ENCODE measurements at regions not wholly inside any gene's neighbourhood (a gene's known extent, or its start where the extent isn't known, plus 50 kb on each side); places are given as distances from the start of the nearest gene placed in this dataset.

GRCh38 chr2:235332240-235332890 is 161.5 kb upstream of the AGAP1 start:
- H3K36me3 ChIP-seq = no peaks in the 10 kb centered on the region
- no peak overlapping the region for H3K27ac ChIP-seq
- intact Hi-C loops (cut with DNase I; ENCODE audit: low total_unique reads) = no loop called here
- peaks cover 0 to 6% of the 10 kb centered on the region in 2 donors for H3K9me3 ChIP-seq
- TF ChIP-seq POLR2A (IDR thresholded peaks at IDR 0.05) (no peak), POLR2AphosphoS5 (IDR thresholded peaks at IDR 0.05) (no peak), CTCF (IDR thresholded peaks at IDR 0.05) (no peak)
- H3K4me1 ChIP-seq = no peaks in the 10 kb centered on the region
- no peak overlapping the region for H3K4me3 ChIP-seq
- H3K27me3 ChIP-seq = no peaks in the 10 kb centered on the region
- DNase-seq (ENCODE audit: low spot score in 2 of 2) = no peak

- H3K36me3 ChIP-seq = no peaks in the 10 kb centered on the region
- no peak overlapping the region for H3K27ac ChIP-seq
- no peak overlapping the region for H3K4me3 ChIP-seq
- H3K9me3 ChIP-seq = peaks cover 0 to 13% of the 10 kb centered on the region in 2 donors
- H3K4me1 ChIP-seq = no peaks in the 10 kb centered on the region
- intact Hi-C loops (cut with DNase I; ENCODE audit: low total_unique reads) = no loop called here
- TF ChIP-seq POLR2A (IDR thresholded peaks at IDR 0.05) (no peak), POLR2AphosphoS5 (IDR thresholded peaks at IDR 0.05) (no peak), CTCF (IDR thresholded peaks at IDR 0.05) (no peak)
- H3K27me3 ChIP-seq = no peaks in the 10 kb centered on the region
- DNase-seq (ENCODE audit: low spot score in 2 of 2) = no peak
Observed at GRCh38 chr2:235333076-235333475, 160.8 kb upstream of the AGAP1 start.

GRCh38 chr2:235334179-235334578 is 159.7 kb upstream of the AGAP1 start:
- Histone ChIP-seq H3K4me3 (no peak overlapping the region), H3K27ac (no peak overlapping the region), H3K27me3 (no peaks in the 10 kb centered on the region), H3K36me3 (no peaks in the 10 kb centered on the region), H3K9me3 (peaks cover 0 to 16% of the 10 kb centered on the region in 2 donors), H3K4me1 (no peaks in the 10 kb centered on the region)
- TF ChIP-seq POLR2AphosphoS5 (IDR thresholded peaks at IDR 0.05) = no peak
- TF ChIP-seq POLR2A (IDR thresholded peaks at IDR 0.05) = no peak
- no peak for TF ChIP-seq CTCF (IDR thresholded peaks at IDR 0.05)
- intact Hi-C loops (cut with DNase I; ENCODE audit: low total_unique reads) = no loop called here
- no peak for DNase-seq (ENCODE audit: low spot score in 2 of 2)

- Histone ChIP-seq H3K36me3 (no peaks in the 10 kb centered on the region), H3K4me3 (no peak overlapping the region), H3K9me3 (peaks cover 0 to 1% of the 10 kb centered on the region in 2 donors), H3K27ac (peak overlapping the region in 1 of 2 donors; percentile 55), H3K4me1 (peaks cover 0 to 3% of the 10 kb centered on the region in 2 donors), H3K27me3 (no peaks in the 10 kb centered on the region)
- no peak for TF ChIP-seq POLR2AphosphoS5 (IDR thresholded peaks at IDR 0.05)
- TF ChIP-seq POLR2A (IDR thresholded peaks at IDR 0.05) = no peak
- TF ChIP-seq CTCF (IDR thresholded peaks at IDR 0.05) = no peak
- DNase-seq (ENCODE audit: low spot score in 2 of 2) = no peak
- intact Hi-C loops (cut with DNase I; ENCODE audit: low total_unique reads) = no loop called here
Observed at GRCh38 chr2:235343156-235343774, 150.6 kb upstream of the AGAP1 start.

GRCh38 chr2:235343869-235344268 is 150.0 kb upstream of the AGAP1 start:
- no peak overlapping the region for H3K4me3 ChIP-seq
- no peaks in the 10 kb centered on the region for H3K9me3 ChIP-seq
- H3K4me1 ChIP-seq = peaks cover 0 to 3% of the 10 kb centered on the region in 2 donors
- no peaks in the 10 kb centered on the region for H3K36me3 ChIP-seq
- TF ChIP-seq CTCF (IDR thresholded peaks at IDR 0.05) = no peak
- no peak for TF ChIP-seq POLR2AphosphoS5 (IDR thresholded peaks at IDR 0.05)
- no peak for TF ChIP-seq POLR2A (IDR thresholded peaks at IDR 0.05)
- H3K27me3 ChIP-seq = no peaks in the 10 kb centered on the region
- DNase-seq (ENCODE audit: low spot score in 2 of 2) = no peak
- intact Hi-C loops (cut with DNase I; ENCODE audit: low total_unique reads) = no loop called here
- H3K27ac ChIP-seq = peak overlapping the region in 1 of 2 donors; percentile 55

All from breast epithelium (tissue), 4 donors.